HG03139 (cell line): ENCODE measurements at regions not wholly inside any gene's neighbourhood (a gene's known extent, or its start where the extent isn't known, plus 50 kb on each side); places are given as distances from the start of the nearest gene placed in this dataset.
"Not testable (repeated sequence)": the region's sequence is repeated elsewhere in the genome, so short reads cannot be mapped to it uniquely, and the experiment has no call there.

ENCODE experiments used
- ATAC-seq: cut with Tn5 transposase; IDR thresholded peaks from one replicate; pipeline ENCODE4 v1.9.1; 2021; ENCODE audit not compliant: unreplicated experiment

DNA sequence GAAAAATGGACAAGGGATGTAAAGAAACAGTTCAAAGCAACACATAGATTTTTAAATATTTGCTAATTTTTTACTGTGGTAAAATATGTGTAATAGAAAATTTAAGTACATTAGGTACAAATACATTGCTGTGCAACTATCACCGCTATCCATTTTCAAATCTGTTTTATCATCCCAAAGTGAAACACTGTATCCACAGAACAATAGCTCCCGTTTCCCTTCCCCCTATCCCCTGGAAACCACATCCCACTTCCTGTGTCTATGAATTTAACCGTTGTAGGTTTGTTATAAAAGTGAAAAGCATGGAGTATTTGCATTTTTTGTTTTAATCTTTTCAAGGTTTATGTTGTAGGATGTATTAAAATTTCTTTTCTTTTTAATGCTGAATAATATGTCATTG, 152.9 kb upstream of the HSFY1 start:
- ATAC-seq, result not testable (repeated sequence)

- not testable (repeated sequence) for ATAC-seq
Observed at GRCh38 chrY:18420846-18421245, 125.7 kb upstream of the HSFY1 start.

GRCh38 chrY:18421457-18421856, 125.1 kb upstream of the HSFY1 start:
- ATAC-seq, result not testable (repeated sequence)

DNA sequence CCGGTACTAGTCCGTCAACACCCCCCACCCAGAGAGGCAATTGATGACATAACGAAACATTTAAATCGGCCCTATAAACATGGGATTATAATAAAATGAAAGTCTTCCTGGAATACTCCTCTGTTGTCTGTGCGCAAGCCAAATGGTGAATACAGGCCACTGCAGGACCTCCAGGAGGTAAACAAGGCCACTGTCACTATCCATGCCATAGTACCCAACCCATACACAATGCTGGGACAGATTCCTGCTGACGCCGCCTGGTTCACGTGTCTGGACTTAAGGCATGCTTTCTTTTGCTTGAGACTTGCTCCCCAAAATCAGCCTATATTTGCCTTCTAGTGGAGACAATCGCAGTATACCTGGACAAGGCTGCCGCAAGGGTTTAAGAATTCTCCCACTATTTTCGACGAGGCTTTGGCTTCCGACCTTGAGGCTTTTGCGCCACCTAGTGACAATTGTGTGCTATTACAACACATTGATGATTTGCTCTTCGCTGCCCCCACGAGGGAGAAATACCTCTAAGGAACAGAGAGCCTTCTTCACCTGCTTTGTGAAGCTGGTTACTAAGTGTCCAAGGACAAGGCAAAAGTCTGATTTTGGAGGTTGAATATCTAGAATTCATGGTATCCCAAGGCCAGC, 122.4 kb upstream of the HSFY1 start:
- not testable (repeated sequence) for ATAC-seq

GRCh38 chrY:18433540-18433939, 113.0 kb upstream of the HSFY1 start:
- ATAC-seq, result not testable (repeated sequence)

DNA sequence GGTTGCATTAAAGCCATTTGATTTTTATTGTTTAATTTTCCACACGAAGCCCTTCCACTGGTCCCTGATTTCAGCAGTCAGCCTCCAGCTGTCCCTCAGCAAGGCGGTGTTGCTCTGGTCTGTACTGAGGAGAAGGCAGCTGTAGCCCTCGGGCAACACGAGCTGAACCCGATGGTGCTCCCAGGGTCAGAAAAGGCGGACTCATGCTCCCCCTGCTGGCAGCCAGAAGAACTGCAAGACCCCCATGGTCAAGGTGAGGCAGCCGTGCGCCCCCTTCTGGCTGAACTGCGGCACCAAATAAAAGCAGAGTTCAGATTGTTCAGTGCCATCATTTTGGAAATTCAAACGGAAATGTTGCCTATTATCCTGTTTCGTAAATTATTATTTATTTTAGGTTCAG, 100.7 kb upstream of the HSFY1 start:
- peak; percentile 80 for ATAC-seq

- ATAC-seq, result not testable (repeated sequence)
Observed at GRCh38 chrY:18452815-18453214, 93.7 kb upstream of the HSFY1 start.

GRCh38 chrY:18459136-18459535, 87.4 kb upstream of the HSFY1 start:
- not testable (repeated sequence) for ATAC-seq

DNA sequence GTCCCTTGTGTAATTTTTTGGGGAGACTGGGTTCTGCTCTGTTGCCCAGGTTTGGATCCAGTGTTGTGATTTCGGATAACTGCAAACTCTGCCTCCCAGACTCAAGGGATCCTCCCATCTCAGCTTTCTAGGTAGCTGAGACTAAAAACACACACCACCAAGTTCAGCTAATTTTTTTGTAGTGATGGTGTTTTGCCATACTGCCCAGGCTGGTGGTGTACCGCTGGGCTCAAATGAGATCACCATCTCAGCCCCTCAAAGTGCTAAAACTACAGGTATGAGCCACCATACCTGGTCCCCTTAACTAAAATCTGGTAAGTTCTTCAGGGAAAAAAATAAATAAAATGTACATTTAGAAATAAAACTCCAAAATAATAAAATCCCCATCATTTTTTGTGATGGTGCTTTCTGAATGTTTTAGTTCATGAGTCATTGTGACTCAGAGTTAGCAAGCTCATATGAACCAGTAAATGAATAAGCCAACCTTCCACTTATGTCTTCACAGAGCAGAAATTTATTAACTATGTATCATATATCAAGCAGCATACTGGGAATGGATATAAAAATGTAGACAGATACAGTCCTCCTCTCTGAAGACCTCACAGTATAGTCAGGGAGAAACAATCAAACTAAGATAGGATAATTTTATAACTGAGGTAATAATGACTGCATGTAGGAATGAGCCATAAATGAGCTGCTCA, 85.2 kb upstream of the HSFY1 start:
- not testable (repeated sequence) for ATAC-seq

DNA sequence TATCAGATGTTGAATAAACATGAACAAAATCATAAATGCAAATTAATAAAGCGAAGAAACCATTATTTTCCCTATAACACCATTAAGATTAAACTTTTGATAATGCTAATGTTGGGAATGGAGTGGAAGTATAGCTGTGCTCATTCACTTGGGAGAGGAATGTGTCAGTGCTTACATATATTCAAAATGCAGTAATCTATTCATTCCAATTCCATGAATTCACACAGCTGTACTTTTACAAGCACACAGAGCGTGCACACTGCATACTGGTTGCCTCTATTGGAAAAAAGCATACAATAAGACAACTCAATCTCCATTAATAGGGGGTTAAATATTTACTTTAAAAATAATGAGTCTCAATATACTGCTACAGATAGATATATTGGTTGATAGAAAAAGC, 81.7 kb upstream of the HSFY1 start:
- not testable (repeated sequence) for ATAC-seq

DNA sequence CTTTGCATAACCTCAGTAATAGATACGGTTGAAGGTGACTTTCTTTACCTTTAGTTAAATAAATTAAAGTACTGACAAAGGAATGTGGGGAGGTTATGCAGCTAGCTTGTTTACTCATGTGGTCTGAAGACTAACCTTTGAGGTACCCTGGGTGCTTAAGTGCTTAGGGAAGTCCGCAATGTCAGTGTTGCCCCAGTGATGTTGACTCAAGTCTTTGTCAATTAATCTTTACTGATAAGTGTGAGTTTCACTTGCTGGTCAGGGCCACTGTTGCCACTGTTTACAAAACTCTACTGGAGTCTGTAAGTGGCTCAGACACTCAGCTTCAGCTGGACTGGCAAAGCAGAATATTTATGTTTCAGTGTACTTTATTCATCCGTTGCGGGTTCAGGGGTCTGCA, 79.9 kb upstream of the HSFY1 start:
- ATAC-seq, result not testable (repeated sequence)

DNA sequence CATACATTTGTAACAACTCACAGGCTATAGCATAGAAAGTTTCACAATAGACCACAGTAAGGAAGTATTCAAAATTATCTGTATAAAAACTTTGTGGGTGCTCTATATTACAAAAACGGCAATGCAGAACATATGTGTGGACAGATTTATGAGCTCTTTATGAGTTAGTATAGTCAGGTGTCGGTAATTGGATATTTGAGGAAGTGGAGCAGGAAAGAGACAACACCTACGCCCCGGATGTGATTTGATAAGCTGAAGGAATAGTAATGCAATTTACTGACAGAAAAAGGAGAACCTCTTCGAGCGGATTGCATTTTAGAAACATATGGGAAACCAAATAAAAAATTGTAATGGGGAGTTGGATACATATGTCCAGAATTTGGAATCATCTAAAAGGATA, 63.2 kb upstream of the HSFY1 start:
- not testable (repeated sequence) for ATAC-seq
